ENCODE measurements at regions not wholly inside any gene's neighbourhood (a gene's known extent, or its start where the extent isn't known, plus 50 kb on each side); places are given as distances from the start of the nearest gene placed in this dataset.

GRCh38 chr10:32204606-32205005 is 142.4 kb downstream of the EPC1 start:
- TF ChIP-seq POLR2A (IDR thresholded peaks at IDR 0.05; ENCODE audit: low read depth, low read length) (no peak), POLR2AphosphoS5 (IDR thresholded peaks at IDR 0.05; ENCODE audit: low read depth, low read length) (no peak)
